ES-I3 (cell line): ENCODE measurements at regions not wholly inside any gene's neighbourhood (a gene's known extent, or its start where the extent isn't known, plus 50 kb on each side); places are given as distances from the start of the nearest gene placed in this dataset.
"Not testable (repeated sequence)": the region's sequence is repeated elsewhere in the genome, so short reads cannot be mapped to it uniquely, and the experiment has no call there.

Experiments
- H3K36me3 ChIP-seq: 2 replicates; pipeline ENCODE4 v1.6.1; 2013; ENCODE audit warnings: mild to moderate bottlenecking, low read length, control low read depth, moderate library complexity; ENCODE audit not compliant: insufficient read depth
- H3K4me1 ChIP-seq: 2 replicates; pipeline ENCODE4 v1.6.1; 2013; ENCODE audit warnings: mild to moderate bottlenecking, control low read depth, low read length; ENCODE audit not compliant: insufficient read depth
- H3K9ac ChIP-seq: 2 replicates; pipeline ENCODE4 v1.6.1; 2013; ENCODE audit warnings: low read depth, mild to moderate bottlenecking, low read length, moderate library complexity
- H3K9me3 ChIP-seq: 2 replicates; pipeline ENCODE4 v1.6.1; 2013; ENCODE audit warnings: mild to moderate bottlenecking, low read length, moderate library complexity; ENCODE audit not compliant: control insufficient read depth, insufficient read depth

GRCh38 chr3:115204475-115204874, 57.4 kb upstream of the ZBTB20 start:
- H3K9ac ChIP-seq, result no peak overlapping the region
- no peaks in the 10 kb centered on the region for H3K9me3 ChIP-seq
- no peaks in the 10 kb centered on the region for H3K36me3 ChIP-seq

DNA sequence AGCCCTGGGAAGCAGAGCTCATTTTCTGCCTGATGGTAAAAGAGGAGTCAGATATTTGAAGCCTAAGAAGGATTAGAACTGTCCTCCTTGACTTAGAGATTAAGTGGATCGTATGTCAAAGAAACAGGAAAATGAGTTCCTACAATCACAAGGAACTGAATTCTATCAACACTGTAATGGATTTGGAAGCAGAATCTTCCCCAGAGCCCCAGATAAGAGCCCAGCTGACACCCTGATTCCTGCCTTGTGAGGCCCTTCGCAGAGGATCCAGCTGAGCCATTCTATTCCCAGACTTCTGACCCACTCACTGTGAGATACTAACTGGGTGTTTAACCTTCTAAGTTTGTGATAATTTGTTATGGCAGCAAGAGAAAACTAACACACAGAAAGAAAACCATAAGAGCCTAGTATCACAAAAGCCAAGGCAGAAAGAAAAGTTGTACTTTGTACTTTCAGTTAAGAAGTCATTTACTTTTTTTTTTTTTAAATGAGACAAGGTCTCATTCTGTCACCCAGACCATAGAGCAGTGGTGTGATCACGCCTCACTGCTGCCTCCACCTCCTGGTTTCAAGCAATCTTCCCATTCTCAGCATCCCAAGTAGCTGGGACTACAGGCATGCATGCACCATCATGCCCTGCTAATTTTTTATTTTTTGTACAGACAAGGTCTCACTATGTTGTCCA, 61.1 kb upstream of the ZBTB20 start:
- Histone ChIP-seq H3K9me3 (no peaks in the 10 kb centered on the region), H3K4me1 (peaks cover 21% of the 10 kb centered on the region; the same call in 1 of the 2 replicates), H3K36me3 (no peaks in the 10 kb centered on the region), H3K9ac (no peak overlapping the region)

More at GRCh38 chr3:115204475-115204874, 57.4 kb upstream of the ZBTB20 start:
- H3K4me1 ChIP-seq, result no peaks in the 10 kb centered on the region

DNA sequence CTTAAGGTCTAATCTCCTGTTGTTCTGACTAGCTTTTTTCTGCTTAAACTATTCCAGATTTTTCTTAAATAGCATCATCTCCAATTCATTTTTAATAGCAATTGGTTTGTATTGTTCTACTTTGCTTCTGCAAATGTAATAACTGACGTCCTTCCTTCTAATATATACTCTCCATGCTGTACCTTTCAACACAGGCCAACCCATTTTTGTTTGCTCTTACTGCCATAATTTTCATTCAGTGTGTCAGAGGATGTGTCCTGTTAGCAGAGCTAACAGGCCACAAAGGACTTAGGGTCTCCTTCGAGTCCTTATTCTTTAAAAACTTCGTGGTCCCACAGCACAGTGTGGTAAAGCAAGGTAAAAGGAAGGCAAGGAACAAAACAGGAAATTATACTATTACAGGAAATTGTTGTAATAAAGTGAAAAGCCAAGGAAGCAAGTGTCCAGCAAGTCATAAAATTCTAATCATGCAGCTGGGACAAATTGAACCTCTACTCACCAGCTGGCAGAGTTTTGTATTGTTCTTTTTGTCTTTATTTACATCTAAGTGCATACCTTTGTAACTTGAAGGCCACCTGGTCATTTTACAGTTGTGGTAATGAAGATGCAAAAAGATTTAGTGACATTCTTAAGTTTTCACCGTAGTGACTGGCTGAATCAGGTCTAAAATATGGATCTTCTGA, 64.9 kb upstream of the ZBTB20 start:
- H3K36me3 ChIP-seq, result no peaks in the 10 kb centered on the region
- H3K9me3 ChIP-seq, result no peaks in the 10 kb centered on the region
- no peak overlapping the region for H3K9ac ChIP-seq
- H3K4me1 ChIP-seq, result peaks cover 21% of the 10 kb centered on the region; the same call in 1 of the 2 replicates

DNA sequence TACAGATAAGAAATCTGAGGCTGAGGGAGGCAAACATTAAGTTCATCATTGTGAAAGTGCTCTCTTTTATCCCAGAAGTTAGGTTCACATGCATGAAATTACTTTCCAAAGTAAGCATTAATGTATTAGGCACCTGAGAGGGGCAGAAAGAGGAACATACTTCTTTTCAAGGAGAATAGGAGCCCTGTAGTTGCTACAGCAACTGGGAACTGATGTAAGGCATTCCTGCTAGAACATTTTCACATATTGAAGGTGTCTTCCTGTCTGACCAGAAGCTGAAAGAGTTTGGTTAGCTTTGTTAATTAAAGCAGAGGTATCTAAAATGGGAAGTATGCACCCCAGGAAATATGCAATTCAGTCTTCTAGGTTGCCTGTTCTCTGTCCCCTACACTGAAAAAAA, 65.5 kb upstream of the ZBTB20 start:
- H3K4me1 ChIP-seq, result peaks cover 21% of the 10 kb centered on the region; the same call in 1 of the 2 replicates
- no peaks in the 10 kb centered on the region for H3K9me3 ChIP-seq
- H3K9ac ChIP-seq, result no peak overlapping the region
- H3K36me3 ChIP-seq, result no peaks in the 10 kb centered on the region

DNA sequence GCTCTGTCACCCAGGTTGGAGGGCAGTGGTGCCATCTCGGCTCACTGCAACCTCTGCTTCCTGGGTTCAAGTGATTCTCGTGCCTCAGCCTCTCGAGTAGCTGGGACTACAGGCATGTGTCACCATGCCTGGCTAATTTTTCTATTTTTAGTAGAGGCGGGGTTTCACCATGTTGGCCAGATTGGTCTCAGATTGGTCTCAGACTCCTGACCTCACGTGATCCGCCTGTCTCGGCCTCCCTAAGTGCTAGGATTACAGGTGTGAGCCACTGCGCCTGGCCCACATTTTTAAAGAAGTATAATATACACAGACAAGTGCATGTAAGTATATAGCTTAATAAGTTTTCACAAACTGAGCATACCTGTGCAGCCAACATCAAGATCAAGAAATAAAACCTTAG, 66.0 kb upstream of the ZBTB20 start:
- not testable (repeated sequence) for H3K36me3 ChIP-seq, H3K9ac ChIP-seq, H3K9me3 ChIP-seq
- peaks cover 21% of the 10 kb centered on the region for H3K4me1 ChIP-seq

- Histone ChIP-seq H3K9ac (no peak overlapping the region), H3K4me1 (peaks cover 11% of the 10 kb centered on the region), H3K9me3 (no peaks in the 10 kb centered on the region), H3K36me3 (no peaks in the 10 kb centered on the region)
Measured at GRCh38 chr3:115217292-115217677, 70.2 kb upstream of the ZBTB20 start.

- H3K9me3 ChIP-seq, result no peaks in the 10 kb centered on the region
- H3K36me3 ChIP-seq, result no peaks in the 10 kb centered on the region
- H3K4me1 ChIP-seq, result peaks cover 5% of the 10 kb centered on the region
- H3K9ac ChIP-seq, result 0 out of 2 replicates have a peak overlapping the region, but pooled peaks have one; percentile 7
Measured at GRCh38 chr3:115217678-115218451, 70.8 kb upstream of the ZBTB20 start.

DNA sequence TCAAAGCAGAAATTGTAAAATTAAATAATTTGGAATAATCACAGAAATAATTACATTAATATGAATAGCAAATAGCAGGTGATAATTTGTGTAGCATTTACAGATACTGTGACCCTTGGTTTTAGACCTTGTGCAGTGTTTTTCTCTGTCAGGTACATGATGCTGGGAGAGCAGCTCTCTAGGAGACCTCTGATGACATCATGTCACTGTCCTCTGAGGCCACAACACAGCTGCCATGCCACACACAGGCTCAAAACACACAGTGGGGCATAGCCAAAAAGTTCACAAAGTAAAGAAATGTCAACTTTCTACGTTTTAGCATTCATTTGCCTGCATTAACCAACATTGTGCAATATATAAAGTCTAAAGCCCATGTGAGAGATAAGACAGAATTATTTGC, 71.8 kb upstream of the ZBTB20 start:
- H3K36me3 ChIP-seq, result no peaks in the 10 kb centered on the region
- H3K9me3 ChIP-seq, result no peaks in the 10 kb centered on the region
- H3K4me1 ChIP-seq, result peaks cover 5% of the 10 kb centered on the region
- no peak overlapping the region for H3K9ac ChIP-seq

DNA sequence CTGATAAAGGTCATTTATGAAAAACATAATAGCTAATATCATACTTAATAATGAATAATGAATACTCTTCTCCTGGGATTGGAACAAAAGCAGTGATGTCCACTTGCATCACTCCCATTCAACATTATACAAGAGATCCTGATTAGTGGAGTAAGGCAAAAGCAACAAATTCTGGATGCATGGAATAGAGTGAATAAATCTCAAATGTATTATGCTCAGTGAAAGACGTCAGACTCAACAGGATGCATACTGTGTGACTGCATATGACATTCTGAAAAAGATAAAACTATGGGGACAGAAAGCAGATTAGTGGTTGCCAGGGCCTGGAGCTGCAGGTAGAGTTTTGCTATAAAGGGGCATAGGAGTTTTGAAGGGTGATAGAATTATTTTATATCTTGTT, 77.6 kb upstream of the ZBTB20 start:
- Histone ChIP-seq H3K4me1 (no peaks in the 10 kb centered on the region), H3K9me3 (no peaks in the 10 kb centered on the region), H3K36me3 (no peaks in the 10 kb centered on the region), H3K9ac (no peak overlapping the region)

- Histone ChIP-seq H3K9ac (no peak overlapping the region), H3K9me3 (no peaks in the 10 kb centered on the region), H3K4me1 (no peaks in the 10 kb centered on the region), H3K36me3 (no peaks in the 10 kb centered on the region)
Measured at GRCh38 chr3:115226844-115227445, 79.9 kb upstream of the ZBTB20 start.

DNA sequence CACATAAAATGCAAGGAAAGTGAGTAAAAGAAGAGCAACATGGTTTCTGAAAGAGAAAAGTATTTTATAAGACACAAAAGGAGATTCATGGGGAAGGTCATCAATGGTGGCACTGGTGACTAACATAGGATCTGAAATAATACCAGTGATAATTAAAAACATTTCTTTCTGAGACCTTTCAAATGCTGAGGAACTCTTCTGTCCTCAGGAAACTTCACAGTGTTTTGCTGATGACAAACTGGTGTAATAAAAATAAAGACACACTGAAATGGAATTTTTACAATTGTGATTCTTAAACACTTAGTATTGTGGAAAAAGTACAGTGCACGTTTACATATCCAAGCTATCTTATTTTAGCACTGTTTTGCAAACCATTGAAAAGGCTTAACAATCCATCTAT, 80.4 kb upstream of the ZBTB20 start:
- H3K9ac ChIP-seq, result no peak overlapping the region
- no peaks in the 10 kb centered on the region for H3K9me3 ChIP-seq
- no peaks in the 10 kb centered on the region for H3K4me1 ChIP-seq
- H3K36me3 ChIP-seq, result no peaks in the 10 kb centered on the region

DNA sequence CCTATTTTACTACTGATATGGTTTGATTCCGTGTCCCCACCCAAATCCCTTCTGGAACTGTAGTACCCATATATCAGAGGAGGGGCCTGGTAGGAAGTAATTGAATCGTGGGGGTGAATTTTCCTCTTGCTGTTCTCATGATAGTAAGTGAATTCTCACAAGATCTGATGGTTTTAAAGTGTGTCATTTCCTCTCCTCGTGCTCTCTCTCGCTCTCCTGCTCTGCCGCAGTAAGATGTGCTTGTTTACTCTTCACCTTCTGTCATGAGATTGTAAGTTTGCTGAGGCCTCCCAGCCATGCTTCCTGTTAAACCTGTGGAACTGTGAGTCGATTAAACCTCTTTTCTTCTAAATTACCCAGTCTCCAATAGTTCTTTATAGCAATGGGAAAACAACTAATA, 81.2 kb upstream of the ZBTB20 start:
- Histone ChIP-seq H3K9me3 (no peaks in the 10 kb centered on the region), H3K36me3 (no peaks in the 10 kb centered on the region), H3K9ac (no peak overlapping the region), H3K4me1 (no peaks in the 10 kb centered on the region)

- H3K36me3 ChIP-seq, result no peaks in the 10 kb centered on the region
- no peaks in the 10 kb centered on the region for H3K4me1 ChIP-seq
- H3K9me3 ChIP-seq, result no peaks in the 10 kb centered on the region
- no peak overlapping the region for H3K9ac ChIP-seq
Measured at GRCh38 chr3:115232167-115232566, 85.1 kb upstream of the ZBTB20 start.

GRCh38 chr3:115233021-115233420, 85.9 kb upstream of the ZBTB20 start:
- Histone ChIP-seq H3K4me1 (no peaks in the 10 kb centered on the region), H3K9ac (no peak overlapping the region), H3K36me3 (no peaks in the 10 kb centered on the region), H3K9me3 (no peaks in the 10 kb centered on the region)
